Colon (tissue), 2 donors: ENCODE measurements at regions not wholly inside any gene's neighbourhood (a gene's known extent, or its start where the extent isn't known, plus 50 kb on each side); places are given as distances from the start of the nearest gene placed in this dataset.
"Not testable (repeated sequence)": the region's sequence is repeated elsewhere in the genome, so short reads cannot be mapped to it uniquely, and the experiment has no call there.

ENCODE experiments used
- FAIRE-seq: peaks from 2 replicates; lab custom pipeline; 2012; peaks lifted over from hg19 to GRCh38; lab: Jason Lieb, UNC
- donor health status: control.
- donor health status: control.

GRCh38 chr6:112935402-112936078 lies 588.4 kb downstream of the RFPL4B start:
- no peak for FAIRE-seq

- no peak for FAIRE-seq
Measured at GRCh38 chr6:112936079-112936472, 588.9 kb downstream of the RFPL4B start.

- FAIRE-seq = no peak
Measured at GRCh38 chr6:112936504-112936903, 589.4 kb downstream of the RFPL4B start.

- FAIRE-seq = not testable (repeated sequence)
Measured at GRCh38 chr6:112937690-112938089, 590.6 kb downstream of the RFPL4B start.

GRCh38 chr6:112938650-112939049 lies 591.5 kb downstream of the RFPL4B start:
- no peak for FAIRE-seq

GRCh38 chr6:112939563-112939962 lies 592.4 kb downstream of the RFPL4B start:
- no peak for FAIRE-seq

GRCh38 chr6:112941613-112942012 lies 594.5 kb downstream of the RFPL4B start:
- FAIRE-seq = no peak

- FAIRE-seq = no peak
Measured at GRCh38 chr6:112946051-112946450, 598.9 kb downstream of the RFPL4B start.

GRCh38 chr6:112947507-112947906 lies 600.4 kb downstream of the RFPL4B start:
- FAIRE-seq = no peak

GRCh38 chr6:112951829-112952228 lies 604.7 kb downstream of the RFPL4B start:
- no peak for FAIRE-seq

GRCh38 chr6:112955743-112956142 lies 608.6 kb downstream of the RFPL4B start:
- not testable (repeated sequence) for FAIRE-seq

GRCh38 chr6:112956696-112957535 lies 609.8 kb downstream of the RFPL4B start:
- no peak for FAIRE-seq

GRCh38 chr6:112957536-112957916 lies 610.4 kb downstream of the RFPL4B start:
- peak; percentile 10 for FAIRE-seq

GRCh38 chr6:112960130-112960529 lies 613.0 kb downstream of the RFPL4B start:
- FAIRE-seq = not testable (repeated sequence)

- FAIRE-seq = no peak
Measured at GRCh38 chr6:112967974-112968373, 620.8 kb downstream of the RFPL4B start.

GRCh38 chr6:112971651-112972050 lies 624.5 kb downstream of the RFPL4B start:
- no peak for FAIRE-seq

- not testable (repeated sequence) for FAIRE-seq
Measured at GRCh38 chr6:112974931-112975330, 627.8 kb downstream of the RFPL4B start.

- FAIRE-seq = not testable (repeated sequence)
Measured at GRCh38 chr6:112976579-112976978, 629.4 kb downstream of the RFPL4B start.

GRCh38 chr6:112979830-112980229 lies 632.7 kb downstream of the RFPL4B start:
- FAIRE-seq = peak; percentile 94

- FAIRE-seq = no peak
Measured at GRCh38 chr6:112980676-112981075, 633.5 kb downstream of the RFPL4B start.

- no peak for FAIRE-seq
Measured at GRCh38 chr6:112983713-112984261, 636.7 kb downstream of the RFPL4B start.

GRCh38 chr6:112984899-112985298 lies 637.8 kb downstream of the RFPL4B start:
- FAIRE-seq = no peak

GRCh38 chr6:112986321-112986720 lies 639.2 kb downstream of the RFPL4B start:
- FAIRE-seq = no peak
